Mammary epithelial cell (primary cell): ENCODE measurements at regions not wholly inside any gene's neighbourhood (a gene's known extent, or its start where the extent isn't known, plus 50 kb on each side); places are given as distances from the start of the nearest gene placed in this dataset.

ENCODE experiments used
- CTCF ChIP-seq, 2 donors: IDR thresholded peaks in 1 of 2; conservative IDR thresholded peaks in 1 of 2; 2 replicates each; pipeline ENCODE4 v1.5.1; 2011 to 2012; ENCODE audit warnings: inconsistent platforms in 2 of 2, low read length in 2 of 2, mild to moderate bottlenecking in 2 of 2, control low read depth in 1 of 2, low read depth in 1 of 2; ENCODE audit not compliant: insufficient read depth in 1 of 2; ENCODE audit errors: extremely low read depth in 1 of 2
- EZH2 ChIP-seq: IDR thresholded peaks from 2 replicates; pipeline ENCODE4 v1.6.1; 2012; ENCODE audit warnings: low read length, inconsistent platforms, borderline replicate concordance

- TF ChIP-seq CTCF (conservative IDR thresholded peaks at IDR 0.05 in 1 of 2, IDR thresholded peaks at IDR 0.05 in 1 of 2; ENCODE audit: extremely low read depth in 1 of 2, insufficient read depth in 1 of 2, low read depth in 1 of 2, low read length in 2 of 2) (no peak), EZH2 (no peak)
Measured at GRCh38 chr2:195572895-195573683, 83.9 kb upstream of the SLC39A10 start.
